Thyroid gland (tissue), 4 donors: ENCODE measurements at regions not wholly inside any gene's neighbourhood (a gene's known extent, or its start where the extent isn't known, plus 50 kb on each side); places are given as distances from the start of the nearest gene placed in this dataset.

Experiments used
- POLR2A ChIP-seq, 2 donors: fragments of 450-650 bp; IDR thresholded peaks; one replicate each; pipeline ENCODE4 v1.6.1; 2017; ENCODE audit warnings: antibody characterized with exemption in 2 of 2, mild to moderate bottlenecking in 2 of 2, moderate library complexity in 1 of 2
- TF ChIP-seq, protein P1 (sequence below), 6 experiments: fragments of 200-600 bp in 3 of 6; fragments of 450-650 bp in 3 of 6; sonication (generic) in 3 of 6; IDR thresholded peaks; one replicate each; pipeline ENCODE4 v1.5.1; 2016 to 2019; ENCODE audit warnings: antibody characterized with exemption in 6 of 6, mild to moderate bottlenecking in 2 of 6, inconsistent platforms in 1 of 6, moderate library complexity in 1 of 6

DNA sequence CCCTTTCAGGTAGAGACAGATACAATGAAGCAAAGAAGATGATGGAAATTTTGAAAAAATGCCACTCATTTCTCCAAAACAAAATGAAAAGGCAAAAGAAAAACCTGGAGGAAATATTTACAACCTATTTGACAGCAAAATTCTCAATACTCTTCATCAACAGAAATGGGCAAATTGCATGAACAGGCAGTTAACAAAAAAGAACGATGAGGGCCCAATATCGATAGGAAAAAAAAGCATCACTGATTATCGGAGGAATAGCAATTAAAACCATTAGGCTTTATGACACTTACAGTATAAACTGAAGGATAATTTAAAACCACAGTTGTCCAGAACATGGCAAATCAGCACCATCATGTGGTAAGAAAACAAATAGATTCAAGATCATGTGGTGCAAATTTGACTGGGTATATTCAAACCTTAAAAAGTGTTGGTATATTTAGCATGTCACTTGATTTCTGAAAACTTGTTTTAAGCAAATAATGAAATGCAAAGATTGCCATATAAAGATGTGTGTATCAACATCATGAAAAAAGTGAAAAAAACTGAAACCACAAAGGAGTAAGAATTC lies 222.9 kb downstream of the BRD1 start:
- TF ChIP-seq, protein P1, sequence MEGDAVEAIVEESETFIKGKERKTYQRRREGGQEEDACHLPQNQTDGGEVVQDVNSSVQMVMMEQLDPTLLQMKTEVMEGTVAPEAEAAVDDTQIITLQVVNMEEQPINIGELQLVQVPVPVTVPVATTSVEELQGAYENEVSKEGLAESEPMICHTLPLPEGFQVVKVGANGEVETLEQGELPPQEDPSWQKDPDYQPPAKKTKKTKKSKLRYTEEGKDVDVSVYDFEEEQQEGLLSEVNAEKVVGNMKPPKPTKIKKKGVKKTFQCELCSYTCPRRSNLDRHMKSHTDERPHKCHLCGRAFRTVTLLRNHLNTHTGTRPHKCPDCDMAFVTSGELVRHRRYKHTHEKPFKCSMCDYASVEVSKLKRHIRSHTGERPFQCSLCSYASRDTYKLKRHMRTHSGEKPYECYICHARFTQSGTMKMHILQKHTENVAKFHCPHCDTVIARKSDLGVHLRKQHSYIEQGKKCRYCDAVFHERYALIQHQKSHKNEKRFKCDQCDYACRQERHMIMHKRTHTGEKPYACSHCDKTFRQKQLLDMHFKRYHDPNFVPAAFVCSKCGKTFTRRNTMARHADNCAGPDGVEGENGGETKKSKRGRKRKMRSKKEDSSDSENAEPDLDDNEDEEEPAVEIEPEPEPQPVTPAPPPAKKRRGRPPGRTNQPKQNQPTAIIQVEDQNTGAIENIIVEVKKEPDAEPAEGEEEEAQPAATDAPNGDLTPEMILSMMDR (IDR thresholded peaks at IDR 0.05), result no peak
- TF ChIP-seq POLR2A (IDR thresholded peaks at IDR 0.05), result no peak
